Occipital lobe (tissue), 1 donor: ENCODE measurements at regions not wholly inside any gene's neighbourhood (a gene's known extent, or its start where the extent isn't known, plus 50 kb on each side); places are given as distances from the start of the nearest gene placed in this dataset.

Source experiments
- DNase-seq: peaks from one replicate; lab custom pipeline; 2025; lab: John Stamatoyannopoulos, UW

- no peak for DNase-seq
Measured at GRCh38 chr17:54834086-54834485, 66.6 kb upstream of the TOM1L1 start.

GRCh38 chr17:54835015-54835414, 65.6 kb upstream of the TOM1L1 start:
- no peak for DNase-seq

- no peak for DNase-seq
Measured at GRCh38 chr17:54836723-54837462, 63.8 kb upstream of the TOM1L1 start.

GRCh38 chr17:54838651-54839421, 61.8 kb upstream of the TOM1L1 start:
- DNase-seq = no peak

- DNase-seq = no peak
Measured at GRCh38 chr17:54839447-54839846, 61.2 kb upstream of the TOM1L1 start.

- no peak for DNase-seq
Measured at GRCh38 chr17:54840885-54841591, 59.6 kb upstream of the TOM1L1 start.

GRCh38 chr17:54841656-54842055, 59.0 kb upstream of the TOM1L1 start:
- no peak for DNase-seq

- no peak for DNase-seq
Measured at GRCh38 chr17:54844233-54844632, 56.4 kb upstream of the TOM1L1 start.

- DNase-seq = no peak
Measured at GRCh38 chr17:54848368-54848987, 52.2 kb upstream of the TOM1L1 start.

GRCh38 chr17:54849660-54850059, 51.0 kb upstream of the TOM1L1 start:
- DNase-seq = no peak
